ENCODE measurements at regions not wholly inside any gene's neighbourhood (a gene's known extent, or its start where the extent isn't known, plus 50 kb on each side); places are given as distances from the start of the nearest gene placed in this dataset.

GRCh38 chr2:181149056-181149455 is 168.7 kb downstream of the UBE2E3 start:
- no peak for DNase-seq (ENCODE audit: low spot score)

GRCh38 chr2:181152226-181152625 is 171.8 kb downstream of the UBE2E3 start:
- DNase-seq (ENCODE audit: low spot score): no peak

- DNase-seq (ENCODE audit: low spot score): no peak
These were observed 172.3 kb downstream of the UBE2E3 start for GRCh38 chr2:181152701-181153100.

- no peak for DNase-seq (ENCODE audit: low spot score)
These were observed 173.5 kb downstream of the UBE2E3 start for GRCh38 chr2:181153886-181154285.

- DNase-seq (ENCODE audit: low spot score): no peak
These were observed 176.9 kb downstream of the UBE2E3 start for GRCh38 chr2:181157326-181157725.

- DNase-seq (ENCODE audit: low spot score): no peak
These were observed 178.0 kb downstream of the UBE2E3 start for GRCh38 chr2:181158427-181158826.

- no peak for DNase-seq (ENCODE audit: low spot score)
These were observed 181.2 kb downstream of the UBE2E3 start for GRCh38 chr2:181161615-181162014.

GRCh38 chr2:181163139-181163538 is 182.7 kb downstream of the UBE2E3 start:
- no peak for DNase-seq (ENCODE audit: low spot score)

GRCh38 chr2:181163691-181164090 is 183.3 kb downstream of the UBE2E3 start:
- DNase-seq (ENCODE audit: low spot score): no peak

GRCh38 chr2:181164699-181165098 is 184.3 kb downstream of the UBE2E3 start:
- DNase-seq (ENCODE audit: low spot score): no peak

- DNase-seq (ENCODE audit: low spot score): no peak
These were observed 184.9 kb downstream of the UBE2E3 start for GRCh38 chr2:181165199-181165868.

- no peak for DNase-seq (ENCODE audit: low spot score)
These were observed 189.1 kb downstream of the UBE2E3 start for GRCh38 chr2:181169503-181169902.

GRCh38 chr2:181170256-181170655 is 189.9 kb downstream of the UBE2E3 start:
- no peak for DNase-seq (ENCODE audit: low spot score)

- DNase-seq (ENCODE audit: low spot score): no peak
These were observed 192.3 kb downstream of the UBE2E3 start for GRCh38 chr2:181172676-181173075.

- DNase-seq (ENCODE audit: low spot score): no peak
These were observed 194.5 kb downstream of the UBE2E3 start for GRCh38 chr2:181174611-181175580.

- no peak for DNase-seq (ENCODE audit: low spot score)
These were observed 196.1 kb downstream of the UBE2E3 start for GRCh38 chr2:181176540-181176939.

GRCh38 chr2:181177376-181177775 is 197.0 kb downstream of the UBE2E3 start:
- DNase-seq (ENCODE audit: low spot score): no peak

GRCh38 chr2:181178130-181178529 is 197.7 kb downstream of the UBE2E3 start:
- no peak for DNase-seq (ENCODE audit: low spot score)

GRCh38 chr2:181178823-181179412 is 198.5 kb downstream of the UBE2E3 start:
- peak; percentile 29 for DNase-seq (ENCODE audit: low spot score)

GRCh38 chr2:181183878-181184542 is 203.6 kb downstream of the UBE2E3 start:
- no peak for DNase-seq (ENCODE audit: low spot score)

GRCh38 chr2:181185421-181185820 is 205.0 kb downstream of the UBE2E3 start:
- DNase-seq (ENCODE audit: low spot score): no peak

- DNase-seq (ENCODE audit: low spot score): no peak
These were observed 205.5 kb downstream of the UBE2E3 start for GRCh38 chr2:181185948-181186347.
